CD14-positive monocyte (primary cell): ENCODE measurements at regions not wholly inside any gene's neighbourhood (a gene's known extent, or its start where the extent isn't known, plus 50 kb on each side); places are given as distances from the start of the nearest gene placed in this dataset.

Experiments used
- DNase-seq, 3 donors: peaks; one replicate each; pipeline ENCODE4 v3.0.0-alpha.2; 2011 to 2022
- H2AFZ ChIP-seq: 2 replicates; pipeline ENCODE4 v1.6.0; 2012; ENCODE audit warnings: mild to moderate bottlenecking, low read depth, low read length, inconsistent platforms; ENCODE audit not compliant: insufficient read depth, poor library complexity, severe bottlenecking
- H3K27ac ChIP-seq, 2 donors: 1 replicate in 1 of 2; 2 replicates in 1 of 2; pipeline ENCODE4 v1.5.1; 2012 to 2013; ENCODE audit warnings: low read length in 2 of 2, control low read depth in 1 of 2, inconsistent platforms in 1 of 2, low read depth in 1 of 2, mild to moderate bottlenecking in 1 of 2
- H3K27me3 ChIP-seq, 2 donors: one replicate each; pipeline versions ENCODE4 v1.6.0 to v1.6.1; 2011 to 2013; ENCODE audit warnings: low read length in 2 of 2; ENCODE audit not compliant: control insufficient read depth in 2 of 2, insufficient read depth in 2 of 2
- H3K36me3 ChIP-seq, 2 donors: replicated peaks in 1 of 2; 1 replicate in 1 of 2; 2 replicates in 1 of 2; pipeline versions ENCODE4 v1.5.1 to v1.6.1; 2012 to 2013; ENCODE audit warnings: low read length in 2 of 2, control low read depth in 1 of 2, inconsistent platforms in 1 of 2, mild to moderate bottlenecking in 1 of 2; ENCODE audit not compliant: insufficient read depth in 2 of 2, control insufficient read depth in 1 of 2
- H3K4me1 ChIP-seq, 2 donors: 1 replicate in 1 of 2; 2 replicates in 1 of 2; pipeline versions ENCODE4 v1.5.1 to v1.6.1; 2012 to 2013; ENCODE audit warnings: low read length in 2 of 2, control low read depth in 1 of 2, inconsistent platforms in 1 of 2, mild to moderate bottlenecking in 1 of 2, moderate library complexity in 1 of 2; ENCODE audit not compliant: insufficient read depth in 2 of 2, control insufficient read depth in 1 of 2
- H3K4me2 ChIP-seq: replicated peaks from 2 replicates; pipeline ENCODE3; 2012; ENCODE audit warnings: low read length, moderate library complexity, mild to moderate bottlenecking; ENCODE audit not compliant: poor library complexity, severe bottlenecking; ENCODE audit errors: extremely low read depth
- H3K4me3 ChIP-seq, 3 experiments: fragments of 200-600 bp in 1 of 3; sonication (generic) in 1 of 3; replicated peaks in 1 of 3; 1 replicate in 2 of 3; 2 replicates in 1 of 3; pipeline ENCODE4 v1.5.1; 2011 to 2013; ENCODE audit warnings: low read length in 3 of 3, mild to moderate bottlenecking in 3 of 3, control low read depth in 2 of 3, low read depth in 2 of 3, inconsistent platforms in 1 of 3, moderate library complexity in 1 of 3
- H3K79me2 ChIP-seq: 2 replicates; pipeline ENCODE4 v1.6.0; 2012; ENCODE audit warnings: mild to moderate bottlenecking, control low read depth, inconsistent platforms, low read length, moderate library complexity; ENCODE audit not compliant: insufficient read depth
- H3K9ac ChIP-seq: 2 replicates; pipeline ENCODE4 v1.6.0; 2017; ENCODE audit warnings: low read length, mild to moderate bottlenecking; ENCODE audit not compliant: insufficient read depth, poor library complexity, severe bottlenecking
- H3K9me3 ChIP-seq, 2 donors: replicated peaks in 1 of 2; 1 replicate in 1 of 2; 2 replicates in 1 of 2; pipeline versions ENCODE4 v1.5.1 to v1.6.1; 2012 to 2013; ENCODE audit warnings: low read length in 2 of 2, control low read depth in 1 of 2; ENCODE audit not compliant: control insufficient read depth in 1 of 2, insufficient read depth in 1 of 2
- H4K20me1 ChIP-seq: 2 replicates; pipeline ENCODE4 v1.6.0; 2012; ENCODE audit warnings: mild to moderate bottlenecking, low read length, control low read depth, moderate library complexity; ENCODE audit not compliant: insufficient read depth
- H3K27ac Mint-ChIP-seq, 7 donors: one replicate each; pipeline ENCODE4 v1.8.0; 2020; ENCODE audit warnings: mild to moderate bottlenecking in 7 of 7, mixed read lengths in 7 of 7, moderate library complexity in 6 of 7, inconsistent platforms in 2 of 7
- H3K27me3 Mint-ChIP-seq, 3 donors: one replicate each; pipeline ENCODE4 v1.8.0; 2021 to 2022; ENCODE audit warnings: low read depth in 3 of 3, mild to moderate bottlenecking in 3 of 3, mixed read lengths in 3 of 3, moderate library complexity in 3 of 3, inconsistent platforms in 1 of 3
- H3K36me3 Mint-ChIP-seq, 2 donors: one replicate each; pipeline ENCODE4 v1.8.0; 2020; ENCODE audit warnings: mixed read lengths in 2 of 2, inconsistent platforms in 1 of 2, mild to moderate bottlenecking in 1 of 2
- H3K4me1 Mint-ChIP-seq: one replicate; pipeline ENCODE4 v1.8.0; 2020; ENCODE audit warnings: mild to moderate bottlenecking, mixed read lengths
- H3K4me3 Mint-ChIP-seq, 2 donors: one replicate each; pipeline ENCODE4 v1.8.0; 2020; ENCODE audit warnings: mild to moderate bottlenecking in 2 of 2, mixed read lengths in 2 of 2, moderate library complexity in 1 of 2
- H3K9me3 Mint-ChIP-seq, 7 donors: one replicate each; pipeline ENCODE4 v1.8.0; 2020 to 2022; ENCODE audit warnings: mixed read lengths in 7 of 7, mild to moderate bottlenecking in 6 of 7, moderate library complexity in 6 of 7, inconsistent platforms in 2 of 7
- whole genome bisulfite sequencing: methylation state at CpG from one replicate; pipeline ENCODE4 v1.1.5; 2013; ENCODE audit warnings: missing lambda C conversion rate; ENCODE audit not compliant: insufficient coverage; 5-methylcytosine and 5-hydroxymethylcytosine counted together
- intact Hi-C, 2 donors: fragments of 100-400 bp; cut with micrococcal nuclease; formaldehyde crosslinking; loops; one replicate each; pipeline versions ENCODE4 v1.15.0 to v1.15.1; 2023
- TF ChIP-seq, protein P1 (sequence below): fragments of 200-600 bp; IDR thresholded peaks from one replicate; pipeline ENCODE4 v1.8.0; 2022; ENCODE audit warnings: antibody characterized with exemption, mild to moderate bottlenecking

- no peaks in the 10 kb centered on the region for H3K79me2 ChIP-seq
- H3K4me3 ChIP-seq, result no peak overlapping the region
- H3K27ac ChIP-seq, result no peak overlapping the region
- no peak overlapping the region for H2AFZ ChIP-seq
- no peak overlapping the region for H3K9ac ChIP-seq
- H3K9me3 ChIP-seq, result no peaks in the 10 kb centered on the region
- 96% methylated on average over 5 of the region's 6 CpGs for WGBS
- Mint-ChIP-seq H3K36me3 (peaks cover 4 to 6% of the 10 kb centered on the region in 2 donors), H3K9me3 (peaks cover 0 to 4% (median 1%) of the 10 kb centered on the region in 7 donors), H3K27ac (peak overlapping the region in 4 of 7 donors; percentile 36 to 86 (median 59)), H3K27me3 (peaks cover 0 to 4% (median 0%) of the 10 kb centered on the region in 3 donors), H3K4me1 (peaks cover 59% of the 10 kb centered on the region), H3K4me3 (no peak overlapping the region)
- intact Hi-C loops, result no loop called here
- no peaks in the 10 kb centered on the region for H3K27me3 ChIP-seq
- peaks cover 58 to 67% of the 10 kb centered on the region in 2 donors for H3K4me1 ChIP-seq
- TF ChIP-seq, protein P1, sequence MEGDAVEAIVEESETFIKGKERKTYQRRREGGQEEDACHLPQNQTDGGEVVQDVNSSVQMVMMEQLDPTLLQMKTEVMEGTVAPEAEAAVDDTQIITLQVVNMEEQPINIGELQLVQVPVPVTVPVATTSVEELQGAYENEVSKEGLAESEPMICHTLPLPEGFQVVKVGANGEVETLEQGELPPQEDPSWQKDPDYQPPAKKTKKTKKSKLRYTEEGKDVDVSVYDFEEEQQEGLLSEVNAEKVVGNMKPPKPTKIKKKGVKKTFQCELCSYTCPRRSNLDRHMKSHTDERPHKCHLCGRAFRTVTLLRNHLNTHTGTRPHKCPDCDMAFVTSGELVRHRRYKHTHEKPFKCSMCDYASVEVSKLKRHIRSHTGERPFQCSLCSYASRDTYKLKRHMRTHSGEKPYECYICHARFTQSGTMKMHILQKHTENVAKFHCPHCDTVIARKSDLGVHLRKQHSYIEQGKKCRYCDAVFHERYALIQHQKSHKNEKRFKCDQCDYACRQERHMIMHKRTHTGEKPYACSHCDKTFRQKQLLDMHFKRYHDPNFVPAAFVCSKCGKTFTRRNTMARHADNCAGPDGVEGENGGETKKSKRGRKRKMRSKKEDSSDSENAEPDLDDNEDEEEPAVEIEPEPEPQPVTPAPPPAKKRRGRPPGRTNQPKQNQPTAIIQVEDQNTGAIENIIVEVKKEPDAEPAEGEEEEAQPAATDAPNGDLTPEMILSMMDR, result no peak
- H4K20me1 ChIP-seq, result no peaks in the 10 kb centered on the region
- no peak overlapping the region for H3K4me2 ChIP-seq
- no peak for DNase-seq
- no peaks in the 10 kb centered on the region for H3K36me3 ChIP-seq
Measured at GRCh38 chr14:75226755-75227544, 50.5 kb upstream of the TMED10 start.
